Colonic mucosa (tissue), 4 donors: ENCODE measurements at regions not wholly inside any gene's neighbourhood (a gene's known extent, or its start where the extent isn't known, plus 50 kb on each side); places are given as distances from the start of the nearest gene placed in this dataset.

Experiments used
- DNase-seq: peaks from one replicate; pipeline ENCODE4 v3.0.0-alpha.2; 2020
- H3K27ac ChIP-seq: fragments of 200-600 bp; one replicate; pipeline ENCODE4 v1.8.0; 2021
- H3K27me3 ChIP-seq: fragments of 200-600 bp; one replicate; pipeline ENCODE4 v1.8.0; 2021
- H3K36me3 ChIP-seq: fragments of 200-600 bp; one replicate; pipeline ENCODE4 v1.8.0; 2021
- H3K4me1 ChIP-seq: fragments of 200-600 bp; one replicate; pipeline ENCODE4 v1.8.0; 2021; ENCODE audit warnings: mild to moderate bottlenecking
- H3K4me3 ChIP-seq: fragments of 200-600 bp; one replicate; pipeline ENCODE4 v1.8.0; 2021
- H3K9ac ChIP-seq, 2 donors: one replicate each; pipeline ENCODE4 v1.7.0; 2013; ENCODE audit warnings: control low read depth in 2 of 2, low read depth in 2 of 2, low read length in 2 of 2
- H3K9me3 ChIP-seq: fragments of 200-600 bp; one replicate; pipeline ENCODE4 v1.8.0; 2021
- CTCF ChIP-seq: fragments of 200-600 bp; IDR thresholded peaks from one replicate; pipeline ENCODE4 v1.8.0; 2022; ENCODE audit warnings: antibody characterized with exemption, mild to moderate bottlenecking
- intact Hi-C: fragments of 100-400 bp; cut with DNase I; formaldehyde crosslinking; loops from one replicate; pipeline ENCODE4 v1.14.1; 2022
- donor health status: healthy.
- donor health status: DM: no; HTN: no; CAD: no.
- donor health status: DM: no; HTN: no; CAD: no.

DNA sequence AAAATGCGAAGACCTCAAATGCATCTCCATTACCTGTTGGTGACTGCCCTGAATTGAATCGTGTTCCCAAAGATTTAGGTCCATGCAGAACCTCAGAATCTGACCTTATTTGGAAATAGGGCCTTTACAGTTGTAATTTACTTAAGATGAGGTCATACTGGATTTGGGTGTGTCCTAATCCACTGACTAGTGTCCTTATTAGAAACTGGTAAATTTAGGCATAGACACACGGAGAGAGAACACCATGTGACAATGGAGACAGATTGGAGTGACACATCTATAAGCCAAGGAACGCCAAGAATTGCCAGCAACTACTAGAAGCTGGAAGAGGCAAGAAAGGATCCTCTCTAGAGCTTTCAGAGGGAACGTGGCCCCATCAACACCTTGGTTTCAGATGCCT is 203.1 kb downstream of the SMAD2 start:
- Histone ChIP-seq H3K4me3 (no peak overlapping the region), H3K9me3 (no peaks in the 10 kb centered on the region), H3K36me3 (no peaks in the 10 kb centered on the region), H3K4me1 (no peaks in the 10 kb centered on the region), H3K27ac (no peak overlapping the region), H3K27me3 (no peaks in the 10 kb centered on the region), H3K9ac (no peak overlapping the region)
- no peak for DNase-seq
- TF ChIP-seq CTCF = no peak
- intact Hi-C loops = no loop called here

DNA sequence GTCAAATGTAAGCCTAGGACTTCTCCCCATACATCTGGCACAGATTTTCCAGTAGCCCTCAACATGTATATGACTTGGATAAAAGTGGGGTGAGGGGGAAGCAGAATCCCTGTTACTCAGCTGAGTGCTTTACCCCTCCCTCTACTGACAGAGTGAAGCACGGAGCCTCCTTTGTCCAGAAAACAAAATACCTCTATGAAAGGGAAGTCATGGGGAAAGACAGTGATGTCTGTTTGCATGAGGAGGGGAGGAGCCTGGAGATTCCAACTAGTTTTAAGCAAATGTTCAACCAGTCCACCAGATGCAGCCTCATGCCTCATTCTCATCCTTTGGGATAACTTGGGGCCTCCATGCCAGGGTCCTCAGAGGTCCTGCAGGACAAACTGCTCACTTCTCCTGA is 203.9 kb downstream of the SMAD2 start:
- DNase-seq = no peak
- Histone ChIP-seq H3K4me1 (no peaks in the 10 kb centered on the region), H3K4me3 (no peak overlapping the region), H3K9me3 (no peaks in the 10 kb centered on the region), H3K27ac (no peak overlapping the region), H3K27me3 (no peaks in the 10 kb centered on the region), H3K9ac (no peak overlapping the region), H3K36me3 (no peaks in the 10 kb centered on the region)
- intact Hi-C loops = no loop called here
- TF ChIP-seq CTCF = no peak

GRCh38 chr18:47725656-47726055 is 204.8 kb downstream of the SMAD2 start:
- Histone ChIP-seq H3K9me3 (no peaks in the 10 kb centered on the region), H3K9ac (no peak overlapping the region), H3K4me3 (no peak overlapping the region), H3K36me3 (no peaks in the 10 kb centered on the region), H3K27ac (no peak overlapping the region), H3K4me1 (no peaks in the 10 kb centered on the region), H3K27me3 (no peaks in the 10 kb centered on the region)
- intact Hi-C loops = no loop called here
- no peak for DNase-seq
- no peak for TF ChIP-seq CTCF

DNA sequence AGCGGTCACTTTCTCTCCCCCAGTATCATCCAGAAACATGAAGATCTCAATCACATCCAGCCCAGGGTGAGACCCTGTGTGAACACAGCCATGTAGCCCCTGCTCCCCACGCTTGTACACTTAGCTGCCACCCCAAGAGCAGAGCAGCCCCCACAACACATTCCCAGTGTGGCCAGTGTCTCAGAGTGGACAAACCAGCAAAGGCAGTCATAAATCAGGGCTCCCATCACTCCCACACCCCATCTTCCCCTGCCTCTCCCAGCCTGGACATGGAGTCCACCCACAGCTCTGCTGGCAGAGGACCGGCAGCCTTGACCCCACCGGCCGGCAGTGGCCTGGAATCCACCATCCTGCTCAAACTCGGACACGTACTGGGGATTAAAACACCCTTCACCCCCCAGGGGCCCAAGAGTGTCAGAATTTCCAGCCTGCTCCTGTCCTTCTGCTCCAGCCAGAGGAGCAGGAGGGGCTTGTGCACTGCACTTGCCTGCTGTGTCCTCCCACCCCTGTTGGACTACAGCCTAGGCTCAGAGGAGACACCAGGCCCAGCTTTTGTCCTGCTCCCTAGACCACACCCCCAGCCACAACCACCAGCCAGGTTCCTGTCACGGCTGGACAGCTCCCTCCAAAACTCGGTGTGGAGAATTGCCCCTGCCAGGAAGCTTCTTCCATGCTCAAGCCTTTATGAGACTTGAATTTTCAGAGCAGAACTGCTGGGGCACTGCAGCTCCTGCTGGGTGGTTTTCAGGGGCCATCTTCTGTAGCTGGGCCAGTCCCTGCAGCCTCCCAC is 206.1 kb downstream of the SMAD2 start:
- no peak for DNase-seq

DNA sequence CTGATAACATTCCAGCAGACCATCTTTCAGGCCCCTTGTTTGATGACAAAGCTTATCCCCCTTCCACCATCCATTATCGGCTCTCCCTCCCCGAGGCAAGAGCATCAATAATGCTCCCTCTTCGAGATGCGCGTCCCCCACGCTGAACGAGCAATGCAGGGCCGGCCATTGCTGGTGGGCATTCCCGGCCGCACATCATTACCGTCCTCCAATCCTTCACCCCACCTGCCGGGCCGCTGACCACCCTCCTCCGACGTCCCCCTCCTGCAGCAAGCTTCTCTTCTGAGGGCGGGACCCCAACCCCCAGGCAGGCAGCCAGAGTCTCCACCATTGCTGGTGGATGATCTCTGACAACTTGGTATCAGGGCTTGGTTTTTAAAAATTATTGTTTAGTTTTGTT is 208.6 kb downstream of the SMAD2 start:
- Histone ChIP-seq H3K9me3 (no peaks in the 10 kb centered on the region), H3K27me3 (no peaks in the 10 kb centered on the region), H3K27ac (no peak overlapping the region), H3K9ac (no peak overlapping the region), H3K36me3 (no peaks in the 10 kb centered on the region), H3K4me3 (no peak overlapping the region), H3K4me1 (no peaks in the 10 kb centered on the region)
- DNase-seq = no peak
- TF ChIP-seq CTCF = no peak
- intact Hi-C loops = no loop called here

More for the DNA sequence above, 206.1 kb downstream of the SMAD2 start:
- no peak for TF ChIP-seq CTCF
- Histone ChIP-seq H3K9ac (no peak overlapping the region), H3K27ac (no peak overlapping the region), H3K36me3 (no peaks in the 10 kb centered on the region), H3K27me3 (no peaks in the 10 kb centered on the region), H3K4me3 (no peak overlapping the region), H3K4me1 (no peaks in the 10 kb centered on the region), H3K9me3 (no peaks in the 10 kb centered on the region)
- intact Hi-C loops = no loop called here
